HG02798 (cell line): ENCODE measurements at regions not wholly inside any gene's neighbourhood (a gene's known extent, or its start where the extent isn't known, plus 50 kb on each side); places are given as distances from the start of the nearest gene placed in this dataset.
A peak's percentile ranks its signal among the peaks of the same experiment; 100 is the strongest.
"Not testable (repeated sequence)": the region's sequence is repeated elsewhere in the genome, so short reads cannot be mapped to it uniquely, and the experiment has no call there.

Source experiments
- ATAC-seq: cut with Tn5 transposase; IDR thresholded peaks from one replicate; pipeline ENCODE4 v1.9.1; 2021; ENCODE audit warnings: mild to moderate bottlenecking; ENCODE audit not compliant: unreplicated experiment, poor library complexity

DNA sequence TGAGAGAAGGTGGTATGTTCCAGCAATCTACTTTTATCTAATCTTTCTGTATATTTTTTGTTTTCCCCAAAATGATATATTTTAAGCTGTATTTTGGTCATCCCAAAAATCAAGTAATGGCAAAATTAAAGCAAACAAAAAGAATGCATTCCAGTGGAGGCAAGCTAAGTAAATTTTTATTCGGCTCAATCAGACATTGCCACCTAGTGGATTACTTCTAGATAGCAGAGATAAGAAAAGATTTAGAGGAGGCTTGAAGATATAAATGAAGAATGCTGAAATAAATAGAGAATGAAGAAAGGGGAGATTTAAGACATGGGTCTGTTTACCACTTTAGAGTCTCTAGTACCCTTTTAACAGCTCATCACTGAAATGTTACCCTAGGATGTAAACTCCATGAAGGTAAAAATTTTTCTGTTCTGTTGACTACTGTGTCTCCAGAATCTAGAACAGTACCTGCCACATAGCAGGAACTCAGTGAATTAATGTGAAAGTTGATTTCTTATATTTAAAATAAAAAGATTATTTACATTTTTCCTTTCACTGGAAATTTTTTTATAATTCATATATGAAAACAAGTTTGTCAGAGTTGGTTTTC lies 110.9 kb upstream of the ANK2 start:
- peak; percentile 60 for ATAC-seq

DNA sequence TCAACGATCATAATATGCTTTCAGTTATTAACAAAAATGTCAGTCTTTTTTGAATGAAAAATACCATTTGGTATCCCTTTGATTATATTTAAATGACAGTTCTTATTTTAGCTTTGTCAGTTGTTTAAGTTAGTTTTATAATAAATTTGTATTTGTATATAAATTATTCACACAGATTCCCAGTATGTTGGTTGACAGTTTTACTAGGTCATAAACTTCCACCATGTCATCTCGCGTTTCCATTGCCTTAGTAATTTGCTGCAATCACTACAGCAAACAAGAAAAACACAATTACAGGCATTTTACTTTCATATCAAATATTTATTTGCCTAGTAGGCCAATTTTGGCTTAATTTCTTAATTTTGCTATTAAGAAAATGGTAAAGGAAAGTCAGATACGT lies 109.6 kb upstream of the ANK2 start:
- no peak for ATAC-seq

GRCh38 chr4:112940336-112940735 lies 109.1 kb upstream of the ANK2 start:
- no peak for ATAC-seq

- no peak for ATAC-seq
These were observed 107.4 kb upstream of the ANK2 start for GRCh38 chr4:112942077-112942476.

- ATAC-seq: no peak
These were observed 106.5 kb upstream of the ANK2 start for GRCh38 chr4:112942997-112943396.

GRCh38 chr4:112944006-112944405 lies 105.4 kb upstream of the ANK2 start:
- no peak for ATAC-seq

- no peak for ATAC-seq
These were observed 103.3 kb upstream of the ANK2 start for GRCh38 chr4:112946127-112946526.

DNA sequence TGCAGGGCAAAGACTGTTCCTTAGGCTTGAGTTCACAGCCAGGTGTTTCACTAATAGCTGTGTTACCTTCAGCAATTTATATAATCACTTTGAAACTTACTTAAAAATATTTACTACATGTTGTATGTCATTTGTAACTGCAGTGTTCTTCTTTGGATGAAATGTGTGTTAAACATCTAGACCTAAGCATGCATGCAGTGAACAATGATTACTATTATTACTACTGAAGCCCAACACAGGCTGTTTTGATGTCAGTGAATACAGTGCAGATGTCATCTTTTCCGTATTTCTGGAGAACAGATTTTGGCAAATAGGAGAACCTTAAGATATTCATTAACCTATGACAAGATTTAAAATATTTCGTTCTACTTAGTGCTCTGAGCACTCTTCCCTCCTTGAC lies 101.8 kb upstream of the ANK2 start:
- no peak for ATAC-seq

- no peak for ATAC-seq
These were observed 97.8 kb upstream of the ANK2 start for GRCh38 chr4:112951362-112952312.

DNA sequence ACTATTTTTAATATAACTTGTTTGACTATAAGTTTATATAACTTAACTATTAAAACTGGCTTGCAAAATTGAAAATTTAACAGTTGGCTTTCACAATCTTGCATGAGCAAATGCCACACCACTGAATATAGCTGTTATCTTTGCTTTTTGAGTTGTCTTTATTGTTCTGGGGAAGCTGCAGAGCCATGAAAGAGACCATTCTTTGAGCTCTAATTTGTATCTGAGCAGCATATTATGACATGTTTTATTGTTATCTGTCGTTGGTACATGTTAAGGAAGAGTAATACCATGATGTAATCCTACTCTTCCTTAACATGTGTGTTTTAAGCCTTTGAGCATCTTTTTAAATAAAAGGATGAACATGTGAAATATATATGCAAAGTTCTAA lies 97.1 kb upstream of the ANK2 start:
- ATAC-seq: no peak

- ATAC-seq: no peak
These were observed 96.2 kb upstream of the ANK2 start for GRCh38 chr4:112953262-112953661.

- no peak for ATAC-seq
These were observed 95.2 kb upstream of the ANK2 start for GRCh38 chr4:112954286-112954685.

DNA sequence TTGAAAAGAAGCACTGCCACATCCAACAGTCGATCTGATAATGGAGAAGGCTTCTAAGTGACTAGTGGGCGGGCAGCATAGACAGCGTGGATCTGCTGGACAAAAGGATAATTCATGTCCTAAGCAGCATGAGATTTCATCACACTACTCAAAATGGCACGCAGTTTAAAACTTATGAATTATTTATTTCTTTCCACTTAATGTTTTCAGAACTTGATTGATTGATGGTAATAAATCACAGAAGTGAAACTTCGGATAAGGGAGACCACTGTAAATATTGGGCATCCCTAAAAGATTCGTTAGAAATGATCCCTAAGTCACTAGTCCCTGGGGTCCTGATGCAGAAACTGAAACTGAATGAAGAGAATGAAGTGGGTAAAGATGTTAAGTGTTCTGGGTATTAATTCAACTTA lies 93.0 kb upstream of the ANK2 start:
- ATAC-seq: no peak

DNA sequence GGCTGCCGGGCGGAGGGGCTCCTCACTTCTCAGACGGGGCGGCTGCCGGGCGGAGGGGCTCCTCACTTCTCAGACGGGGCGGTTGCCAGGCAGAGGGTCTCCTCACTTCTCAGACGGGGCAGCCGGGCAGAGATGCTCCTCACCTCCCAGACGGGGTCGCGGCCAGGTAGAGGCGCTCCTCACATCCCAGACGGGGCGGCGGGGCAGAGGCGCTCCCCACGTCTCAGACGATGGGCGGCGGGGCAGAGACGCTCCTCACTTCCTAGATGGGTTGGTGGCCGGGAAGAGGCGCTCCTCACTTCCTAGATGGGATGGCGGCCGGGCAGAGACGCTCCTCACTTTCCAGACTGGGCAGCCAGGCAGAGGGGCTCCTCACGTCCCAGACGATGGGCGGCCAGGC lies 91.7 kb upstream of the ANK2 start:
- not testable (repeated sequence) for ATAC-seq

GRCh38 chr4:112966701-112967488 lies 82.6 kb upstream of the ANK2 start:
- ATAC-seq: no peak

DNA sequence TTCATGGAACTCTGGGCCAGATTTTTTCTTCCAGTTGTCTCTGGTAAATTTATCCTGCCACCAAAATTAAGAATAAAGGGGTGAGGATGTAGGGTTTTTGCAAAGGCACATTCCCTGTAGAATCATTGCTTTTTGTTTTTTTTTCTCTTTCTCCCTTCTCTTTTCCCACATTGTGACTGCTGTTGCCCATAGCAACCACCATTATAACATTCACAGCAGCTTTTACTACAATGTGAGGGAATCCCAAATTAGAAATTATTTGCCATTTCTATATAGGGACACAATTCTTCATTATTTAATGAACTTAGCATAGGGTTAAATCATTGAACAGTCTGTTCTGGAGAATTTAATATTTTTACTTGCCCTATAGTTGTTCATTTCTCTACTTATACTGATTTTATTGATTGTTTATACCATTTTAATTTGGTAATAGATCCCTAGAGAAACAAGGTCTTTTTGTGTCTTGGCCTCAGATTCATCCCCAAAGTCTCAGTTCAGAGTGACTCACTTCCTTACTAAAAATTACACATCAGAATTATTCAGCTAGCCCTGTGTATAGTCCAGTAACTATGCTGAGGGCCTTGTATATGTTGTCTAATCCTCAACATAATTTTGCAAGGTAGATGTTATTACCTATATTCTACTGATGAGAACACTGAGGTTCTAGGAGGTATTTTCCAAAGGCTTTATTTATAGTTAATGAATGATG lies 80.8 kb upstream of the ANK2 start:
- ATAC-seq: no peak

DNA sequence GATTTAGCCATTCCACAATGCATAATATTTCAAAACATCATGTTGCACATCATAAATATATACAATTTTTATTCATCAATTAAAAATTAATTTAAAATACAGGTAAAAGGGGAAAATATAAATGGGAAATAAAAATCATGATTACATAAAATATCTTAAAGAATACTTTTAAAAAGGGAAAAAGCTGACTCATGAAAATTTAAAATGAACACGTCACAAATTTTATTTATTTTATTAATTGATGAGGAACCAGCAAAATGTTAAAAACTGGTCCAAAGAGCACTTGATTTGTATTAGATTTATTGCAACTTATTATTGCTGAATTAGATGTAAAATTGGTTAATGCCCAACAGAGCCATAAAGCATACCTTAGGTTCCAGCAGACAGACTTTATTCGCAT lies 78.5 kb upstream of the ANK2 start:
- ATAC-seq: no peak

DNA sequence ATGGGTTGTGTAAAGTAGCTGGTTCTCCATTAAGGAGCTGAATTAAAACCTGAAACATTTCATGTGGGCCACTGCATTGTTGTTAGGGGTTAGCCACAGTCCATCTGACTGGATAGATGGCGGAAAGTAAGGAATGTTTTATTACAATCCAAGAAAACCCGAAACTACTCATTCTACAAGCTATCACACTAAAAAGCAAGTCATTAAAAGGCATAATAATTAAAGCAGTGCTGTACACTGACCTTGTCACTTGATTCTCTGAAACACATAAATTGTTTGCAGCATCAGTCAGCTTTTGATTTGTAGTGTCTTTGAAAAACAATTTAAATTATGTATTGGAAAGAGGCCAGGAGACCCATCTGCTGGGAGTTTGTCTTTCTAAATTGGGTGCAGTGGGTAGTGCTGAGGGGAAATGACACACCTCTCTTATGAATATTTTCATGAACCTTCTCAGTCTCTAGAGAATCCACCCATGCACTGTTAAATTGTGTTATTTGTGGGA lies 75.7 kb upstream of the ANK2 start:
- ATAC-seq: no peak

DNA sequence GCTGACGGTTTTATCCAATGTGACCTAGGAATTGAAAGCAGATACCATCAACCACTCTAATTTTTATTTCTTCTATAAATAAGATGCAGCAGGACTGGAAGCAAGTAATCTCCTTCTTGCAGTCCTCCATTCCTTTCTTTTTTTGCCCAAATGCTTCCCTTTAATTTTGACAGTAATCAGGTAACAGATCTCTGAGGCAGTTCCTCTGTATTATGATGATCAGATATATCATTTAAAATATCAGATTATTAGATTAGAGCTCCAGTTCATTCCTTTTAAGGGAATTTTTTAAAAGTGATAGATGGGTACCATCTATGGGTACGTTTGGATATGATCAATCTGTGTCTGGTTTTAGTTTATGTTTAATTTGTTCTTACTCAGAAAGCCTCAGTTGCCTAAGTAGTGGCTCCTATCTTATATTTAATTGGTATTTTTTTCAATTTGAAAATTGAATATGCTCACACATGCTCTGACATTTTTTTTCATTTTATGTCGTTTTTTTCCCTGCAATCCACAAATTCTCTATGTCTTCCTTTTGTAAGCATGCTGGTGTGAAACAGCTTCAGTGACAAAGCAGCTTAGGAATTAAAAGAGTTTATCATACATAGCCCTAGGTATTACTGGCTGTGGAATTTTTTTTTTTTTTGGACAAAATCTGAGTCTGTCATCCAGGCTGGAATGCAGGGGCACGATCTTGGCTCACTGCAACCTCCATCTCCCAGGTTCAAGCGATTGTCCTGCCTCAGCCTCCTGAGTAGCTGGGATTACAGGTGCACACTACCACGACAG lies 73.7 kb upstream of the ANK2 start:
- ATAC-seq: no peak
